Omental fat pad (tissue), 3 donors: ENCODE measurements at regions not wholly inside any gene's neighbourhood (a gene's known extent, or its start where the extent isn't known, plus 50 kb on each side); places are given as distances from the start of the nearest gene placed in this dataset.
A peak's percentile ranks its signal among the peaks of the same experiment; 100 is the strongest.

Experiments used
- ATAC-seq: fragments of 150-250 bp; one replicate; pipeline ENCODE4 v1.9.1; 2016; ENCODE audit warnings: mild to moderate bottlenecking, moderate library complexity; ENCODE audit not compliant: low FRiP score
- DNase-seq: peaks from one replicate; pipeline ENCODE4 v3.0.0-alpha.2; 2019; ENCODE audit warnings: low spot score
- CTCF ChIP-seq, 3 donors: fragments of 450-650 bp; IDR thresholded peaks; one replicate each; pipeline ENCODE4 v1.5.1; 2016 to 2017; ENCODE audit warnings: antibody characterized with exemption in 3 of 3, mild to moderate bottlenecking in 3 of 3, moderate library complexity in 2 of 3

- no peak for ATAC-seq
- TF ChIP-seq CTCF (IDR thresholded peaks at IDR 0.05): peak in 1 of 3 donors; percentile 76
- peak; percentile 42 for DNase-seq
These were observed 412.6 kb downstream of the KCTD12 start for GRCh38 chr13:76473552-76474134.

GRCh38 chr13:76472916-76473315 is 413.3 kb downstream of the KCTD12 start:
- no peak for TF ChIP-seq CTCF (IDR thresholded peaks at IDR 0.05)
- ATAC-seq: no peak
- DNase-seq: no peak

- no peak for TF ChIP-seq CTCF (IDR thresholded peaks at IDR 0.05)
- DNase-seq: no peak
- ATAC-seq: no peak
These were observed 414.7 kb downstream of the KCTD12 start for GRCh38 chr13:76471486-76471885.

- ATAC-seq (no peak), DNase-seq (no peak)
- no peak for TF ChIP-seq CTCF (IDR thresholded peaks at IDR 0.05)
These were observed 415.2 kb downstream of the KCTD12 start for GRCh38 chr13:76470991-76471390.

- DNase-seq (no peak), ATAC-seq (no peak)
- no peak for TF ChIP-seq CTCF (IDR thresholded peaks at IDR 0.05)
These were observed 420.2 kb downstream of the KCTD12 start for GRCh38 chr13:76466043-76466442.

GRCh38 chr13:76463314-76463713 is 422.9 kb downstream of the KCTD12 start:
- no peak for TF ChIP-seq CTCF (IDR thresholded peaks at IDR 0.05)
- DNase-seq: no peak
- ATAC-seq: no peak

GRCh38 chr13:76461999-76462398 is 424.2 kb downstream of the KCTD12 start:
- TF ChIP-seq CTCF (IDR thresholded peaks at IDR 0.05): no peak
- ATAC-seq (no peak), DNase-seq (no peak)
